ENCODE measurements at regions not wholly inside any gene's neighbourhood (a gene's known extent, or its start where the extent isn't known, plus 50 kb on each side); places are given as distances from the start of the nearest gene placed in this dataset.
"Not testable (repeated sequence)": the region's sequence is repeated elsewhere in the genome, so short reads cannot be mapped to it uniquely, and the experiment has no call there.

GRCh38 chr10:64261676-64262075 is 740.5 kb downstream of the REEP3 start:
- no peak for DNase-seq

GRCh38 chr10:64265961-64266360 is 744.8 kb downstream of the REEP3 start:
- DNase-seq = no peak

GRCh38 chr10:64271508-64271907 is 750.3 kb downstream of the REEP3 start:
- DNase-seq = no peak

GRCh38 chr10:64271983-64272382 is 750.8 kb downstream of the REEP3 start:
- no peak for DNase-seq

- no peak for DNase-seq
Observed at GRCh38 chr10:64275001-64275400, 753.8 kb downstream of the REEP3 start.

- no peak for DNase-seq
Observed at GRCh38 chr10:64275774-64276173, 754.6 kb downstream of the REEP3 start.

- no peak for DNase-seq
Observed at GRCh38 chr10:64277536-64277935, 756.3 kb downstream of the REEP3 start.

GRCh38 chr10:64283621-64284020 is 762.4 kb downstream of the REEP3 start:
- no peak for DNase-seq

GRCh38 chr10:64286533-64286932 is 765.3 kb downstream of the REEP3 start:
- DNase-seq = no peak

- DNase-seq = no peak
Observed at GRCh38 chr10:64288404-64288803, 767.2 kb downstream of the REEP3 start.

GRCh38 chr10:64303566-64303965 is 782.4 kb downstream of the REEP3 start:
- DNase-seq = no peak

- no peak for DNase-seq
Observed at GRCh38 chr10:64306729-64307327, 785.6 kb downstream of the REEP3 start.

- DNase-seq = no peak
Observed at GRCh38 chr10:64312876-64313275, 791.7 kb downstream of the REEP3 start.

- no peak for DNase-seq
Observed at GRCh38 chr10:64313967-64314366, 792.8 kb downstream of the REEP3 start.

- no peak for DNase-seq
Observed at GRCh38 chr10:64316416-64316815, 795.2 kb downstream of the REEP3 start.

- DNase-seq = no peak
Observed at GRCh38 chr10:64316833-64317232, 795.6 kb downstream of the REEP3 start.

GRCh38 chr10:64320448-64320847 is 799.2 kb downstream of the REEP3 start:
- DNase-seq = no peak

- DNase-seq = no peak
Observed at GRCh38 chr10:64329510-64329909, 808.3 kb downstream of the REEP3 start.

GRCh38 chr10:64332551-64332950 is 811.4 kb downstream of the REEP3 start:
- DNase-seq = no peak

- DNase-seq = no peak
Observed at GRCh38 chr10:64334084-64334483, 812.9 kb downstream of the REEP3 start.

- DNase-seq = no peak
Observed at GRCh38 chr10:64344211-64344610, 823.0 kb downstream of the REEP3 start.

- no peak for DNase-seq
Observed at GRCh38 chr10:64345856-64346255, 824.7 kb downstream of the REEP3 start.

- DNase-seq = no peak
Observed at GRCh38 chr10:64346389-64346788, 825.2 kb downstream of the REEP3 start.

- no peak for DNase-seq
Observed at GRCh38 chr10:64350665-64351064, 829.5 kb downstream of the REEP3 start.

- no peak for DNase-seq
Observed at GRCh38 chr10:64358907-64359306, 837.7 kb downstream of the REEP3 start.

- not testable (repeated sequence) for DNase-seq
Observed at GRCh38 chr10:64360240-64360639, 839.0 kb downstream of the REEP3 start.

All from CD4-positive, alpha-beta T cell treated with Interleukin-10 for 1 hour (primary cell).